ENCODE measurements at regions not wholly inside any gene's neighbourhood (a gene's known extent, or its start where the extent isn't known, plus 50 kb on each side); places are given as distances from the start of the nearest gene placed in this dataset.

- DNase-seq = peak; percentile 27
Measured at GRCh38 chr7:12456506-12456905, 52.8 kb upstream of the VWDE start.

GRCh38 chr7:12458520-12459131 lies 55.0 kb upstream of the VWDE start:
- DNase-seq = peak; percentile 52

GRCh38 chr7:12467837-12468236 lies 64.2 kb upstream of the VWDE start:
- DNase-seq = no peak

- no peak for DNase-seq
Measured at GRCh38 chr7:12469568-12469967, 65.9 kb upstream of the VWDE start.

GRCh38 chr7:12470930-12471329 lies 67.3 kb upstream of the VWDE start:
- DNase-seq = no peak

GRCh38 chr7:12474035-12474434 lies 70.4 kb upstream of the VWDE start:
- DNase-seq = no peak

- peak; percentile 69 for DNase-seq
Measured at GRCh38 chr7:12475362-12476063, 71.8 kb upstream of the VWDE start.

GRCh38 chr7:12477620-12478019 lies 74.0 kb upstream of the VWDE start:
- DNase-seq = peak; percentile 25

- no peak for DNase-seq
Measured at GRCh38 chr7:12481722-12482121, 78.1 kb upstream of the VWDE start.

- DNase-seq = no peak
Measured at GRCh38 chr7:12485845-12486244, 82.2 kb upstream of the VWDE start.

GRCh38 chr7:12488341-12488740 lies 82.2 kb upstream of the SCIN start:
- no peak for DNase-seq

GRCh38 chr7:12490107-12490688 lies 80.3 kb upstream of the SCIN start:
- DNase-seq = peak; percentile 34

- DNase-seq = no peak
Measured at GRCh38 chr7:12490940-12491339, 79.6 kb upstream of the SCIN start.

GRCh38 chr7:12491526-12491925 lies 79.0 kb upstream of the SCIN start:
- no peak for DNase-seq

GRCh38 chr7:12493407-12493806 lies 77.1 kb upstream of the SCIN start:
- DNase-seq = peak; percentile 29

- DNase-seq = no peak
Measured at GRCh38 chr7:12493863-12494686, 76.4 kb upstream of the SCIN start.

- DNase-seq = no peak
Measured at GRCh38 chr7:12494687-12495024, 75.9 kb upstream of the SCIN start.

GRCh38 chr7:12496901-12497674 lies 73.4 kb upstream of the SCIN start:
- DNase-seq = peak; percentile 65

- no peak for DNase-seq
Measured at GRCh38 chr7:12504149-12504548, 66.4 kb upstream of the SCIN start.

- DNase-seq = no peak
Measured at GRCh38 chr7:12508005-12508404, 62.5 kb upstream of the SCIN start.

GRCh38 chr7:12508554-12508953 lies 62.0 kb upstream of the SCIN start:
- no peak for DNase-seq

GRCh38 chr7:12517451-12517850 lies 53.1 kb upstream of the SCIN start:
- DNase-seq = no peak

Measured in fibroblast of upper back skin (primary cell).